DOHH2 (cell line): ENCODE measurements at regions not wholly inside any gene's neighbourhood (a gene's known extent, or its start where the extent isn't known, plus 50 kb on each side); places are given as distances from the start of the nearest gene placed in this dataset.

Source experiments
- EZH2phosphoT487 ChIP-seq: fragments of 200-600 bp; sonication (generic); IDR thresholded peaks from 2 replicates; pipeline ENCODE4 v1.6.1; 2017; ENCODE audit warnings: borderline replicate concordance, mild to moderate bottlenecking, antibody characterized with exemption, low read length, moderate library complexity, mixed read lengths
- TF ChIP-seq, protein P1 (sequence below): fragments of 200-600 bp; sonication (generic); IDR thresholded peaks from one replicate; pipeline ENCODE4 v1.5.1; 2014; ENCODE audit warnings: antibody characterized with exemption, mild to moderate bottlenecking, low read depth, low read length; ENCODE audit not compliant: poor library complexity, severe bottlenecking

DNA sequence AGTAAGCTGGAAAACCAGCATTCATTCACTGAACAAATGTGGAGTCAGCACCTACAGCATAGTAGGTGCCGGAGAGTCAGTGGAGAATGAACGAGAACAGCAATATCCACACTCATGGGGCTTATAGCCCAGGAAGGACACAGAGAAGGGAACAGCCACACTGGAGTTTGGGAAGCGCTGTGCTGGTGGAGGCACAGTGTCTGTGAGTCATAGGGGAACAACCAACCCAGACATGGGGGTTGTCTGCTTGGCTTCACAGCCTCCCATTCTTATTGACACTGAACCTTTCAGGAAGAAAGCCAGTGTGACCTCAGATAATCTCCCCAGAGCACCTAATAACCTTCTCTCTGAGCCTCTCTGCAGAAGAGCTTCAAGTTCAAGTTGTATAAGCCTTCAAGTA is 56.6 kb upstream of the UBASH3B start:
- TF ChIP-seq, protein P1, sequence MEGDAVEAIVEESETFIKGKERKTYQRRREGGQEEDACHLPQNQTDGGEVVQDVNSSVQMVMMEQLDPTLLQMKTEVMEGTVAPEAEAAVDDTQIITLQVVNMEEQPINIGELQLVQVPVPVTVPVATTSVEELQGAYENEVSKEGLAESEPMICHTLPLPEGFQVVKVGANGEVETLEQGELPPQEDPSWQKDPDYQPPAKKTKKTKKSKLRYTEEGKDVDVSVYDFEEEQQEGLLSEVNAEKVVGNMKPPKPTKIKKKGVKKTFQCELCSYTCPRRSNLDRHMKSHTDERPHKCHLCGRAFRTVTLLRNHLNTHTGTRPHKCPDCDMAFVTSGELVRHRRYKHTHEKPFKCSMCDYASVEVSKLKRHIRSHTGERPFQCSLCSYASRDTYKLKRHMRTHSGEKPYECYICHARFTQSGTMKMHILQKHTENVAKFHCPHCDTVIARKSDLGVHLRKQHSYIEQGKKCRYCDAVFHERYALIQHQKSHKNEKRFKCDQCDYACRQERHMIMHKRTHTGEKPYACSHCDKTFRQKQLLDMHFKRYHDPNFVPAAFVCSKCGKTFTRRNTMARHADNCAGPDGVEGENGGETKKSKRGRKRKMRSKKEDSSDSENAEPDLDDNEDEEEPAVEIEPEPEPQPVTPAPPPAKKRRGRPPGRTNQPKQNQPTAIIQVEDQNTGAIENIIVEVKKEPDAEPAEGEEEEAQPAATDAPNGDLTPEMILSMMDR: no peak
- TF ChIP-seq EZH2phosphoT487: no peak
